Activated naive CD8-positive, alpha-beta T cell treated with anti-CD3 and anti-CD28 coated beads, Interleukin-2, amount 50 U/mL, for 24 hours (primary cell): ENCODE measurements at regions not wholly inside any gene's neighbourhood (a gene's known extent, or its start where the extent isn't known, plus 50 kb on each side); places are given as distances from the start of the nearest gene placed in this dataset.

Experiments used
- ATAC-seq: fragments of 150-1000 bp; cut with Tn5 transposase; one replicate; pipeline ENCODE4 v1.10.0; 2021
- DNase-seq: peaks from one replicate; pipeline ENCODE4 v3.0.0; 2021
- H3K27ac Mint-ChIP-seq: one replicate; pipeline ENCODE4 v1.8.0; 2021; ENCODE audit warnings: mild to moderate bottlenecking, mixed read lengths
- H3K27me3 Mint-ChIP-seq: one replicate; pipeline ENCODE4 v1.8.0; 2021; ENCODE audit warnings: mixed read lengths
- H3K36me3 Mint-ChIP-seq: one replicate; pipeline ENCODE4 v1.8.0; 2021; ENCODE audit warnings: low read depth, mixed read lengths
- H3K4me1 Mint-ChIP-seq: one replicate; pipeline ENCODE4 v1.8.0; 2021; ENCODE audit warnings: mixed read lengths
- H3K4me3 Mint-ChIP-seq: one replicate; pipeline ENCODE4 v1.8.0; 2021; ENCODE audit warnings: mild to moderate bottlenecking, moderate library complexity, mixed read lengths
- H3K9me3 Mint-ChIP-seq: one replicate; pipeline ENCODE4 v1.8.0; 2021; ENCODE audit warnings: mixed read lengths

GRCh38 chr1:93783876-93784275 is 95.1 kb downstream of the DNTTIP2 start:
- Mint-ChIP-seq H3K27me3 (no peaks in the 10 kb centered on the region), H3K27ac (no peak overlapping the region), H3K4me1 (no peaks in the 10 kb centered on the region)

GRCh38 chr1:93779540-93780165 is 98.0 kb upstream of the BCAR3 start:
- ATAC-seq = no peak
- no peaks in the 10 kb centered on the region for H3K4me1 Mint-ChIP-seq
- no peaks in the 10 kb centered on the region for H3K9me3 Mint-ChIP-seq
- no peak for DNase-seq
- H3K36me3 Mint-ChIP-seq = no peaks in the 10 kb centered on the region
- H3K27me3 Mint-ChIP-seq = no peaks in the 10 kb centered on the region
- H3K27ac Mint-ChIP-seq = no peak overlapping the region
- H3K4me3 Mint-ChIP-seq = no peak overlapping the region

More at GRCh38 chr1:93783876-93784275, 95.1 kb downstream of the DNTTIP2 start:
- Mint-ChIP-seq H3K4me3 (no peak overlapping the region), H3K9me3 (peaks cover 7% of the 10 kb centered on the region), H3K36me3 (peaks cover under 1% of the 10 kb centered on the region)
- ATAC-seq = no peak
- no peak for DNase-seq

GRCh38 chr1:93778457-93778856 is 96.8 kb upstream of the BCAR3 start:
- ATAC-seq = no peak
- no peaks in the 10 kb centered on the region for H3K9me3 Mint-ChIP-seq

GRCh38 chr1:93777255-93777654 is 95.6 kb upstream of the BCAR3 start:
- Mint-ChIP-seq H3K4me3 (no peak overlapping the region), H3K27ac (no peak overlapping the region), H3K9me3 (no peaks in the 10 kb centered on the region), H3K4me1 (no peaks in the 10 kb centered on the region), H3K27me3 (no peaks in the 10 kb centered on the region), H3K36me3 (no peaks in the 10 kb centered on the region)
- no peak for ATAC-seq
- no peak for DNase-seq

More at GRCh38 chr1:93778457-93778856, 96.8 kb upstream of the BCAR3 start:
- no peak overlapping the region for H3K27ac Mint-ChIP-seq
- no peaks in the 10 kb centered on the region for H3K4me1 Mint-ChIP-seq
- no peak overlapping the region for H3K4me3 Mint-ChIP-seq
- no peak for DNase-seq
- H3K36me3 Mint-ChIP-seq = no peaks in the 10 kb centered on the region
- no peaks in the 10 kb centered on the region for H3K27me3 Mint-ChIP-seq

GRCh38 chr1:93776728-93777127 is 95.1 kb upstream of the BCAR3 start:
- Mint-ChIP-seq H3K27ac (no peak overlapping the region), H3K4me1 (no peaks in the 10 kb centered on the region), H3K36me3 (no peaks in the 10 kb centered on the region), H3K4me3 (no peak overlapping the region), H3K27me3 (no peaks in the 10 kb centered on the region), H3K9me3 (no peaks in the 10 kb centered on the region)
- DNase-seq = no peak
- no peak for ATAC-seq

GRCh38 chr1:93775224-93775623 is 93.6 kb upstream of the BCAR3 start:
- Mint-ChIP-seq H3K9me3 (no peaks in the 10 kb centered on the region), H3K27me3 (no peaks in the 10 kb centered on the region), H3K4me1 (no peaks in the 10 kb centered on the region), H3K27ac (no peak overlapping the region), H3K36me3 (no peaks in the 10 kb centered on the region), H3K4me3 (no peak overlapping the region)
- ATAC-seq = no peak
- DNase-seq = no peak

- Mint-ChIP-seq H3K27me3 (no peaks in the 10 kb centered on the region), H3K4me3 (no peak overlapping the region), H3K27ac (no peak overlapping the region), H3K36me3 (no peaks in the 10 kb centered on the region), H3K9me3 (no peaks in the 10 kb centered on the region), H3K4me1 (no peaks in the 10 kb centered on the region)
- no peak for ATAC-seq
- no peak for DNase-seq
These were observed 93.1 kb upstream of the BCAR3 start for GRCh38 chr1:93774707-93775106.

- Mint-ChIP-seq H3K9me3 (no peaks in the 10 kb centered on the region), H3K4me1 (peaks cover 1% of the 10 kb centered on the region), H3K4me3 (no peak overlapping the region), H3K27me3 (no peaks in the 10 kb centered on the region), H3K36me3 (no peaks in the 10 kb centered on the region), H3K27ac (no peak overlapping the region)
- DNase-seq (no peak), ATAC-seq (no peak)
These were observed 91.6 kb upstream of the BCAR3 start for GRCh38 chr1:93773049-93773838.

GRCh38 chr1:93771843-93772242 is 90.2 kb upstream of the BCAR3 start:
- H3K27ac Mint-ChIP-seq = no peak overlapping the region
- no peak for ATAC-seq
- H3K36me3 Mint-ChIP-seq = no peaks in the 10 kb centered on the region
- DNase-seq = no peak
- no peaks in the 10 kb centered on the region for H3K27me3 Mint-ChIP-seq
- no peak overlapping the region for H3K4me3 Mint-ChIP-seq
- H3K9me3 Mint-ChIP-seq = no peaks in the 10 kb centered on the region
- peaks cover 7% of the 10 kb centered on the region for H3K4me1 Mint-ChIP-seq

GRCh38 chr1:93770640-93771039 is 89.0 kb upstream of the BCAR3 start:
- Mint-ChIP-seq H3K27me3 (no peaks in the 10 kb centered on the region), H3K9me3 (no peaks in the 10 kb centered on the region), H3K27ac (no peak overlapping the region), H3K36me3 (no peaks in the 10 kb centered on the region), H3K4me3 (no peak overlapping the region), H3K4me1 (peaks cover 7% of the 10 kb centered on the region)
- no peak for DNase-seq
- no peak for ATAC-seq

- Mint-ChIP-seq H3K4me3 (no peak overlapping the region), H3K4me1 (peaks cover 7% of the 10 kb centered on the region), H3K27me3 (no peaks in the 10 kb centered on the region), H3K27ac (no peak overlapping the region), H3K9me3 (no peaks in the 10 kb centered on the region), H3K36me3 (no peaks in the 10 kb centered on the region)
- ATAC-seq = no peak
- DNase-seq = no peak
These were observed 88.1 kb upstream of the BCAR3 start for GRCh38 chr1:93769777-93770176.

GRCh38 chr1:93768380-93768863 is 86.8 kb upstream of the BCAR3 start:
- no peak for DNase-seq
- Mint-ChIP-seq H3K27ac (no peak overlapping the region), H3K4me3 (no peak overlapping the region), H3K9me3 (no peaks in the 10 kb centered on the region), H3K4me1 (peaks cover 7% of the 10 kb centered on the region), H3K36me3 (no peaks in the 10 kb centered on the region), H3K27me3 (no peaks in the 10 kb centered on the region)
- ATAC-seq = no peak

GRCh38 chr1:93766451-93766850 is 84.8 kb upstream of the BCAR3 start:
- no peak overlapping the region for H3K27ac Mint-ChIP-seq
- H3K4me1 Mint-ChIP-seq = peaks cover 7% of the 10 kb centered on the region
- DNase-seq (no peak), ATAC-seq (no peak)
- no peaks in the 10 kb centered on the region for H3K9me3 Mint-ChIP-seq
- no peaks in the 10 kb centered on the region for H3K36me3 Mint-ChIP-seq
- no peaks in the 10 kb centered on the region for H3K27me3 Mint-ChIP-seq
- no peak overlapping the region for H3K4me3 Mint-ChIP-seq

- Mint-ChIP-seq H3K27me3 (no peaks in the 10 kb centered on the region), H3K36me3 (no peaks in the 10 kb centered on the region), H3K27ac (no peak overlapping the region), H3K4me1 (peaks cover 7% of the 10 kb centered on the region), H3K4me3 (no peak overlapping the region), H3K9me3 (no peaks in the 10 kb centered on the region)
- ATAC-seq (no peak), DNase-seq (no peak)
These were observed 83.5 kb upstream of the BCAR3 start for GRCh38 chr1:93765099-93765498.

- Mint-ChIP-seq H3K4me1 (peaks cover 14% of the 10 kb centered on the region), H3K36me3 (no peaks in the 10 kb centered on the region)
These were observed 82.7 kb upstream of the BCAR3 start for GRCh38 chr1:93764366-93764750.

More at GRCh38 chr1:93764366-93764750, 82.7 kb upstream of the BCAR3 start:
- no peak for ATAC-seq
- no peak overlapping the region for H3K4me3 Mint-ChIP-seq
- DNase-seq = no peak
- no peak overlapping the region for H3K27ac Mint-ChIP-seq
- no peaks in the 10 kb centered on the region for H3K9me3 Mint-ChIP-seq
- no peaks in the 10 kb centered on the region for H3K27me3 Mint-ChIP-seq
